ENCODE measurements at regions not wholly inside any gene's neighbourhood (a gene's known extent, or its start where the extent isn't known, plus 50 kb on each side); places are given as distances from the start of the nearest gene placed in this dataset.

- no peak for DNase-seq
These were observed 1213.8 kb downstream of the TBC1D22A start for GRCh38 chr22:47976219-47976618.

- DNase-seq: no peak
These were observed 1205.4 kb downstream of the TBC1D22A start for GRCh38 chr22:47967831-47968230.

GRCh38 chr22:47966316-47966715 lies 1203.9 kb downstream of the TBC1D22A start:
- no peak for DNase-seq

GRCh38 chr22:47965896-47966295 lies 1203.4 kb downstream of the TBC1D22A start:
- DNase-seq: no peak

- no peak for DNase-seq
These were observed 1202.6 kb downstream of the TBC1D22A start for GRCh38 chr22:47965066-47965465.

- DNase-seq: no peak
These were observed 1201.2 kb downstream of the TBC1D22A start for GRCh38 chr22:47963660-47964059.

GRCh38 chr22:47957649-47958048 lies 1195.2 kb downstream of the TBC1D22A start:
- DNase-seq: no peak

GRCh38 chr22:47954107-47954506 lies 1191.7 kb downstream of the TBC1D22A start:
- DNase-seq: no peak

- no peak for DNase-seq
These were observed 1182.5 kb downstream of the TBC1D22A start for GRCh38 chr22:47944941-47945340.

- DNase-seq: no peak
These were observed 1181.6 kb downstream of the TBC1D22A start for GRCh38 chr22:47943729-47944700.

- DNase-seq: no peak
These were observed 1177.8 kb downstream of the TBC1D22A start for GRCh38 chr22:47940211-47940610.

- DNase-seq: no peak
These were observed 1171.4 kb downstream of the TBC1D22A start for GRCh38 chr22:47933891-47934290.

- DNase-seq: no peak
These were observed 1170.8 kb downstream of the TBC1D22A start for GRCh38 chr22:47933226-47933625.

- DNase-seq: no peak
These were observed 1167.3 kb downstream of the TBC1D22A start for GRCh38 chr22:47929646-47930185.

GRCh38 chr22:47929073-47929472 lies 1166.6 kb downstream of the TBC1D22A start:
- DNase-seq: no peak

- DNase-seq: no peak
These were observed 1166.2 kb downstream of the TBC1D22A start for GRCh38 chr22:47928631-47929030.

GRCh38 chr22:47927648-47928210 lies 1165.3 kb downstream of the TBC1D22A start:
- no peak for DNase-seq

GRCh38 chr22:47923011-47923427 lies 1160.6 kb downstream of the TBC1D22A start:
- DNase-seq: no peak

- DNase-seq: no peak
These were observed 1159.5 kb downstream of the TBC1D22A start for GRCh38 chr22:47921906-47922305.

- no peak for DNase-seq
These were observed 1158.0 kb downstream of the TBC1D22A start for GRCh38 chr22:47920380-47920959.

- no peak for DNase-seq
These were observed 1157.4 kb downstream of the TBC1D22A start for GRCh38 chr22:47919893-47920292.

GRCh38 chr22:47919001-47919441 lies 1156.6 kb downstream of the TBC1D22A start:
- no peak for DNase-seq

- no peak for DNase-seq
These were observed 1155.9 kb downstream of the TBC1D22A start for GRCh38 chr22:47918276-47918921.

Data from inflammatory macrophage treated with lipopolysaccharide for 4 hours (primary cell).